Prostate gland (tissue), 2 donors: ENCODE measurements at regions not wholly inside any gene's neighbourhood (a gene's known extent, or its start where the extent isn't known, plus 50 kb on each side); places are given as distances from the start of the nearest gene placed in this dataset.

Experiments
- CTCF ChIP-seq, 4 experiments: fragments of 200-600 bp in 2 of 4; fragments of 450-650 bp in 2 of 4; sonication (generic) in 2 of 4; IDR thresholded peaks; 1 replicate in 3 of 4; 2 replicates in 1 of 4; pipeline ENCODE4 v1.5.1; 2016 to 2019; ENCODE audit warnings: antibody characterized with exemption in 4 of 4, mild to moderate bottlenecking in 2 of 4, moderate library complexity in 2 of 4
- POLR2A ChIP-seq: fragments of 450-650 bp; IDR thresholded peaks from one replicate; pipeline ENCODE4 v1.6.1; 2016; ENCODE audit warnings: antibody characterized with exemption, mild to moderate bottlenecking
- POLR2AphosphoS5 ChIP-seq: sonication (generic); formaldehyde crosslinking; IDR thresholded peaks from one replicate; pipeline ENCODE4 v1.6.1; 2017; ENCODE audit warnings: antibody characterized with exemption

GRCh38 chr5:18243846-18244245, 609.6 kb downstream of the TAF11L14 start:
- TF ChIP-seq CTCF (IDR thresholded peaks at IDR 0.05): no peak
- no peak for TF ChIP-seq POLR2A
- no peak for TF ChIP-seq POLR2AphosphoS5
